RWPE1 (cell line): ENCODE measurements at regions not wholly inside any gene's neighbourhood (a gene's known extent, or its start where the extent isn't known, plus 50 kb on each side); places are given as distances from the start of the nearest gene placed in this dataset.

Experiments
- CTCF ChIA-PET: fragments of 350-600 bp; sonication (Branson Sonifier 250); formaldehyde crosslinking; extraction: SDS; loops from one replicate; lab custom pipeline; 2021; lab: Yijun Ruan, JAX
- POLR2A ChIA-PET: fragments of 400-600 bp; formaldehyde crosslinking; extraction: SDS; loops from one replicate; lab custom pipeline; 2020; ENCODE audit warnings: antibody characterized with exemption; ENCODE audit not compliant: low non-redundant PET; lab: Yijun Ruan, JAX
- DNase-seq: peaks from one replicate; pipeline ENCODE4 v3.0.0; 2012; ENCODE audit warnings: low spot score
- H3K27ac ChIP-seq: fragments of 450-650 bp; 2 replicates; pipeline ENCODE4 v1.5.1; 2017
- CTCF ChIP-seq: fragments of 450-650 bp; conservative IDR thresholded peaks from 2 replicates; pipeline ENCODE4 v1.5.1; 2017; ENCODE audit warnings: low read depth, mild to moderate bottlenecking

- TF ChIP-seq CTCF = no peak
- ChIA-PET POLR2A (no interaction called here), CTCF (no interaction called here)
- H3K27ac ChIP-seq = no peak overlapping the region
- no peak for DNase-seq
Observed at GRCh38 chr3:18080198-18080689, 337.8 kb upstream of the TBC1D5 start.

- CTCF ChIA-PET = no interaction called here
- H3K27ac ChIP-seq = no peak overlapping the region
- DNase-seq = no peak
- POLR2A ChIA-PET = no interaction called here
- TF ChIP-seq CTCF = no peak
Observed at GRCh38 chr3:18079739-18080138, 337.3 kb upstream of the TBC1D5 start.

- no peak for TF ChIP-seq CTCF
- no peak overlapping the region for H3K27ac ChIP-seq
- CTCF ChIA-PET = no interaction called here
- DNase-seq = no peak
- POLR2A ChIA-PET = no interaction called here
Observed at GRCh38 chr3:18079062-18079461, 336.6 kb upstream of the TBC1D5 start.

- TF ChIP-seq CTCF = no peak
- POLR2A ChIA-PET = no interaction called here
- CTCF ChIA-PET = no interaction called here
- no peak for DNase-seq
- no peak overlapping the region for H3K27ac ChIP-seq
Observed at GRCh38 chr3:18077128-18077840, 334.9 kb upstream of the TBC1D5 start.

GRCh38 chr3:18076301-18076700 is 333.9 kb upstream of the TBC1D5 start:
- CTCF ChIA-PET = no interaction called here
- no peak overlapping the region for H3K27ac ChIP-seq
- TF ChIP-seq CTCF = no peak
- POLR2A ChIA-PET = no interaction called here
- DNase-seq = no peak

- H3K27ac ChIP-seq = no peak overlapping the region
- TF ChIP-seq CTCF = no peak
- POLR2A ChIA-PET = no interaction called here
- CTCF ChIA-PET = no interaction called here
- DNase-seq = no peak
Observed at GRCh38 chr3:18075799-18076198, 333.4 kb upstream of the TBC1D5 start.
